SK-N-SH (cell line): ENCODE measurements at regions not wholly inside any gene's neighbourhood (a gene's known extent, or its start where the extent isn't known, plus 50 kb on each side); places are given as distances from the start of the nearest gene placed in this dataset.

ENCODE experiments used
- CHD2 ChIP-seq: fragments of 150-350 bp; IDR thresholded peaks from 2 replicates; pipeline ENCODE4 v1.6.1; 2018; ENCODE audit warnings: low read length; ENCODE audit not compliant: partially characterized antibody
- EP300 ChIP-seq, 2 experiments: IDR thresholded peaks; 2 replicates each; pipeline versions ENCODE4 v1.4.0 to v1.6.1; 2012; ENCODE audit warnings: borderline replicate concordance in 1 of 2, low read depth in 1 of 2, low read length in 1 of 2
- EZH2phosphoT487 ChIP-seq: fragments of 200-600 bp; sonication (generic); IDR thresholded peaks from 2 replicates; pipeline ENCODE4 v1.6.1; 2017; ENCODE audit warnings: low read depth, mixed run types, mild to moderate bottlenecking, antibody characterized with exemption, moderate library complexity, borderline replicate concordance
- GABPA ChIP-seq: IDR thresholded peaks from 2 replicates; pipeline ENCODE4 v1.4.0; 2012; ENCODE audit warnings: low read depth, mild to moderate bottlenecking
- GATA2 ChIP-seq: sonication (generic); formaldehyde crosslinking; IDR thresholded peaks from 2 replicates; pipeline ENCODE4 v1.5.0; 2020; ENCODE audit warnings: mild to moderate bottlenecking, missing genetic modification reagents
- MXI1 ChIP-seq: IDR thresholded peaks from 2 replicates; pipeline ENCODE4 v1.6.1; 2012; ENCODE audit warnings: mild to moderate bottlenecking, low read depth, low read length, improper control_type of control experiment
- RAD21 ChIP-seq: IDR thresholded peaks from 2 replicates; pipeline ENCODE4 v1.6.1; 2012; ENCODE audit warnings: mild to moderate bottlenecking, low read length
- YY1 ChIP-seq: IDR thresholded peaks from 2 replicates; pipeline ENCODE4 v1.4.0; 2012; ENCODE audit warnings: low read depth, mild to moderate bottlenecking
- TF ChIP-seq, protein P1 (sequence below): fragments of 200-600 bp; sonication (generic); IDR thresholded peaks from 2 replicates; pipeline ENCODE4 v1.6.1; 2017; ENCODE audit warnings: antibody characterized with exemption, mild to moderate bottlenecking, moderate library complexity

DNA sequence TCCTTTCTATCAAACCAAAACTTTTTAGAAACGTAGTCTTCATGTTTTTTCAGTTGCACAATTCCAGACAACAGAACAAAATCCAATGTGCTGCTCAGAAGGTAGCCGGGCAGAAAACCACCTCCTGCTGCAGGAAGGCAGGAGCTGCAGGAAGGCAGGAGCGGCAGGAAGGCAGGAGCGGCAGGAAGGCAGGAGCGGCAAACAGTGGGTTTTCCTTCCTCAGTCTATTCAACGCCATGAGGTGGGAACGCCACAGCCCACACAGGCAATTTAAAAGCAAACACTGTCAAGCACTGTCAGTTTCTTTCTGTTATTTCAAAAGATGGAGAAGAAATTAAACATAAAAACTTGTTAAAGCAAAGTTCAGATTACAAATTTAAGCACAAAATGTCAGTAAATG is 601.2 kb upstream of the SALL3 start:
- TF ChIP-seq GATA2 (CRISPR knock-in tag), result no peak
- no peak for TF ChIP-seq EZH2phosphoT487
- TF ChIP-seq, protein P1, sequence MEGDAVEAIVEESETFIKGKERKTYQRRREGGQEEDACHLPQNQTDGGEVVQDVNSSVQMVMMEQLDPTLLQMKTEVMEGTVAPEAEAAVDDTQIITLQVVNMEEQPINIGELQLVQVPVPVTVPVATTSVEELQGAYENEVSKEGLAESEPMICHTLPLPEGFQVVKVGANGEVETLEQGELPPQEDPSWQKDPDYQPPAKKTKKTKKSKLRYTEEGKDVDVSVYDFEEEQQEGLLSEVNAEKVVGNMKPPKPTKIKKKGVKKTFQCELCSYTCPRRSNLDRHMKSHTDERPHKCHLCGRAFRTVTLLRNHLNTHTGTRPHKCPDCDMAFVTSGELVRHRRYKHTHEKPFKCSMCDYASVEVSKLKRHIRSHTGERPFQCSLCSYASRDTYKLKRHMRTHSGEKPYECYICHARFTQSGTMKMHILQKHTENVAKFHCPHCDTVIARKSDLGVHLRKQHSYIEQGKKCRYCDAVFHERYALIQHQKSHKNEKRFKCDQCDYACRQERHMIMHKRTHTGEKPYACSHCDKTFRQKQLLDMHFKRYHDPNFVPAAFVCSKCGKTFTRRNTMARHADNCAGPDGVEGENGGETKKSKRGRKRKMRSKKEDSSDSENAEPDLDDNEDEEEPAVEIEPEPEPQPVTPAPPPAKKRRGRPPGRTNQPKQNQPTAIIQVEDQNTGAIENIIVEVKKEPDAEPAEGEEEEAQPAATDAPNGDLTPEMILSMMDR, result no peak
- TF ChIP-seq YY1, result no peak
- TF ChIP-seq RAD21, result no peak
- TF ChIP-seq MXI1, result no peak
- TF ChIP-seq EP300 (IDR thresholded peaks at IDR 0.05; ENCODE audit: borderline replicate concordance in 1 of 2, low read depth in 1 of 2, low read length in 1 of 2), result no peak
- TF ChIP-seq GABPA, result no peak
- no peak for TF ChIP-seq CHD2
